ENCODE measurements at regions not wholly inside any gene's neighbourhood (a gene's known extent, or its start where the extent isn't known, plus 50 kb on each side); places are given as distances from the start of the nearest gene placed in this dataset.

- no peak for TF ChIP-seq CTCF (IDR thresholded peaks at IDR 0.05)
- TF ChIP-seq EP300 (IDR thresholded peaks at IDR 0.05): no peak
- no peak for TF ChIP-seq POLR2A (IDR thresholded peaks at IDR 0.05)
- TF ChIP-seq POLR2AphosphoS5 (IDR thresholded peaks at IDR 0.05): no peak
Measured at GRCh38 chr5:13212886-13213285, 731.6 kb downstream of the DNAH5 start.

Data from upper lobe of left lung (tissue), 4 donors.